ENCODE measurements at regions not wholly inside any gene's neighbourhood (a gene's known extent, or its start where the extent isn't known, plus 50 kb on each side); places are given as distances from the start of the nearest gene placed in this dataset.

- 0 out of 2 replicates have a peak, but pooled peaks cover 3% of the 10 kb centered on the region for H3K9me3 ChIP-seq
- H3K27me3 Mint-ChIP-seq (ENCODE audit: insufficient read depth, unreplicated experiment): peaks cover 3% of the 10 kb centered on the region
- H3K4me1 ChIP-seq: no peaks in the 10 kb centered on the region
- no peak for TF ChIP-seq CTCF (IDR thresholded peaks at IDR 0.05; ENCODE audit: insufficient read depth in 1 of 2, low read depth in 1 of 2, low read length in 1 of 2, severe bottlenecking in 1 of 2, unreplicated experiment in 1 of 2)
- no peak overlapping the region for H3K27ac Mint-ChIP-seq (ENCODE audit: unreplicated experiment)
- peaks cover 14% of the 10 kb centered on the region for H3K9me3 Mint-ChIP-seq (ENCODE audit: unreplicated experiment)
- H3K4me3 ChIP-seq (ENCODE audit: low read depth, low read length): no peak overlapping the region
- no peaks in the 10 kb centered on the region for H3K36me3 ChIP-seq (ENCODE audit: control insufficient read depth, insufficient read depth, low read length)
- intact Hi-C loops (cut with micrococcal nuclease; ENCODE audit: unreplicated experiment): no loop called here
- no TSS peak for BruUV-seq (replicated peaks)
- ChIA-PET CTCF (no interaction called here), POLR2A (no interaction called here)
- H3K4me1 Mint-ChIP-seq (ENCODE audit: low read depth, unreplicated experiment): no peaks in the 10 kb centered on the region
- H3K36me3 Mint-ChIP-seq (ENCODE audit: insufficient read depth, unreplicated experiment): no peaks in the 10 kb centered on the region
- H3K4me3 Mint-ChIP-seq (ENCODE audit: unreplicated experiment): no peak overlapping the region
- no peaks in the 10 kb centered on the region for H3K27me3 ChIP-seq (replicated peaks; ENCODE audit: control insufficient read depth, insufficient read depth, low read length)
- DNase-seq: no peak
Observed at GRCh38 chr2:57084697-57085281, 901.0 kb downstream of the CCDC85A start.

GRCh38 chr2:57093020-57093419, 909.2 kb downstream of the CCDC85A start:
- Histone ChIP-seq H3K27me3 (replicated peaks; ENCODE audit: control insufficient read depth, insufficient read depth, low read length) (no peaks in the 10 kb centered on the region), H3K4me1 (no peaks in the 10 kb centered on the region), H3K36me3 (ENCODE audit: control insufficient read depth, insufficient read depth, low read length) (no peaks in the 10 kb centered on the region), H3K4me3 (ENCODE audit: low read depth, low read length) (no peak overlapping the region), H3K9me3 (no peaks in the 10 kb centered on the region)
- intact Hi-C loops (cut with micrococcal nuclease; ENCODE audit: unreplicated experiment): no loop called here
- TF ChIP-seq CTCF (IDR thresholded peaks at IDR 0.05; ENCODE audit: insufficient read depth in 1 of 2, low read depth in 1 of 2, low read length in 1 of 2, severe bottlenecking in 1 of 2, unreplicated experiment in 1 of 2): no peak
- Mint-ChIP-seq H3K4me3 (ENCODE audit: unreplicated experiment) (no peak overlapping the region), H3K9me3 (ENCODE audit: unreplicated experiment) (peaks cover 6% of the 10 kb centered on the region), H3K27me3 (ENCODE audit: insufficient read depth, unreplicated experiment) (no peaks in the 10 kb centered on the region), H3K4me1 (ENCODE audit: low read depth, unreplicated experiment) (no peaks in the 10 kb centered on the region), H3K27ac (ENCODE audit: unreplicated experiment) (no peak overlapping the region), H3K36me3 (ENCODE audit: insufficient read depth, unreplicated experiment) (no peaks in the 10 kb centered on the region)
- no peak for DNase-seq
- no TSS peak for BruUV-seq (replicated peaks)
- POLR2A ChIA-PET: no interaction called here
- CTCF ChIA-PET: no interaction called here

GRCh38 chr2:57097855-57098254, 914.1 kb downstream of the CCDC85A start:
- DNase-seq: no peak
- TF ChIP-seq CTCF (IDR thresholded peaks at IDR 0.05; ENCODE audit: insufficient read depth in 1 of 2, low read depth in 1 of 2, low read length in 1 of 2, severe bottlenecking in 1 of 2, unreplicated experiment in 1 of 2): no peak
- Mint-ChIP-seq H3K36me3 (ENCODE audit: insufficient read depth, unreplicated experiment) (no peaks in the 10 kb centered on the region), H3K9me3 (ENCODE audit: unreplicated experiment) (peaks cover 21% of the 10 kb centered on the region), H3K4me3 (ENCODE audit: unreplicated experiment) (no peak overlapping the region), H3K27ac (ENCODE audit: unreplicated experiment) (no peak overlapping the region), H3K4me1 (ENCODE audit: low read depth, unreplicated experiment) (no peaks in the 10 kb centered on the region), H3K27me3 (ENCODE audit: insufficient read depth, unreplicated experiment) (no peaks in the 10 kb centered on the region)
- intact Hi-C loops (cut with micrococcal nuclease; ENCODE audit: unreplicated experiment): no loop called here
- ChIA-PET POLR2A (no interaction called here), CTCF (no interaction called here)
- Histone ChIP-seq H3K4me3 (ENCODE audit: low read depth, low read length) (no peak overlapping the region), H3K36me3 (ENCODE audit: control insufficient read depth, insufficient read depth, low read length) (no peaks in the 10 kb centered on the region), H3K27me3 (replicated peaks; ENCODE audit: control insufficient read depth, insufficient read depth, low read length) (no peaks in the 10 kb centered on the region), H3K4me1 (no peaks in the 10 kb centered on the region), H3K9me3 (0 out of 2 replicates have a peak, but pooled peaks cover 3% of the 10 kb centered on the region)
- BruUV-seq (replicated peaks): no TSS peak

Data from Caco-2 (cell line).